Neutrophil (primary cell): ENCODE measurements at regions not wholly inside any gene's neighbourhood (a gene's known extent, or its start where the extent isn't known, plus 50 kb on each side); places are given as distances from the start of the nearest gene placed in this dataset.

Experiments used
- H3K27ac ChIP-seq: fragments of 200-600 bp; sonication (generic); 2 replicates; pipeline ENCODE4 v1.5.1; 2016; ENCODE audit warnings: mild to moderate bottlenecking, moderate library complexity
- H3K27me3 ChIP-seq: fragments of 200-600 bp; sonication (generic); 2 replicates; pipeline ENCODE4 v1.6.0; 2016; ENCODE audit warnings: mild to moderate bottlenecking
- H3K36me3 ChIP-seq: fragments of 200-600 bp; sonication (generic); 2 replicates; pipeline ENCODE4 v1.5.1; 2017
- H3K4me1 ChIP-seq, 2 experiments: fragments of 200-600 bp in 1 of 2; sonication (generic) in 1 of 2; 1 replicate in 1 of 2; 2 replicates in 1 of 2; pipeline versions ENCODE4 v1.5.1 to v1.6.1; 2013 to 2016; ENCODE audit warnings: low read depth in 1 of 2, low read length in 1 of 2, mild to moderate bottlenecking in 1 of 2, moderate library complexity in 1 of 2; ENCODE audit not compliant: control insufficient read depth in 1 of 2, insufficient read depth in 1 of 2
- H3K4me3 ChIP-seq, 2 experiments: fragments of 200-600 bp in 1 of 2; sonication (generic) in 1 of 2; 1 replicate in 1 of 2; 2 replicates in 1 of 2; pipeline ENCODE4 v1.5.1; 2013 to 2016; ENCODE audit warnings: low read depth in 1 of 2, low read length in 1 of 2, mild to moderate bottlenecking in 1 of 2, moderate library complexity in 1 of 2
- H3K9me3 ChIP-seq: fragments of 200-600 bp; sonication (generic); 2 replicates; pipeline ENCODE4 v1.5.1; 2016
- CTCF ChIP-seq: fragments of 200-600 bp; sonication (generic); IDR thresholded peaks from 2 replicates; pipeline ENCODE4 v1.5.1; 2016; ENCODE audit warnings: antibody characterized with exemption

GRCh38 chr22:23392420-23393121 lies 187.5 kb downstream of the IGLL1 start:
- Histone ChIP-seq H3K4me3 (no peak overlapping the region), H3K27me3 (no peaks in the 10 kb centered on the region), H3K9me3 (no peaks in the 10 kb centered on the region), H3K36me3 (no peaks in the 10 kb centered on the region), H3K4me1 (no peaks in the 10 kb centered on the region), H3K27ac (no peak overlapping the region)
- no peak for TF ChIP-seq CTCF

- Histone ChIP-seq H3K4me3 (no peak overlapping the region), H3K9me3 (no peaks in the 10 kb centered on the region), H3K36me3 (no peaks in the 10 kb centered on the region), H3K27me3 (no peaks in the 10 kb centered on the region), H3K4me1 (no peaks in the 10 kb centered on the region), H3K27ac (no peak overlapping the region)
- TF ChIP-seq CTCF = no peak
These were observed 189.1 kb downstream of the IGLL1 start for GRCh38 chr22:23391022-23391421.

- Histone ChIP-seq H3K36me3 (no peaks in the 10 kb centered on the region), H3K27me3 (peaks cover 3% of the 10 kb centered on the region), H3K9me3 (no peaks in the 10 kb centered on the region), H3K4me3 (no peak overlapping the region), H3K27ac (no peak overlapping the region), H3K4me1 (no peaks in the 10 kb centered on the region)
- TF ChIP-seq CTCF = no peak
These were observed 190.6 kb downstream of the IGLL1 start for GRCh38 chr22:23389271-23390071.

GRCh38 chr22:23388517-23388890 lies 191.6 kb downstream of the IGLL1 start:
- Histone ChIP-seq H3K36me3 (no peaks in the 10 kb centered on the region), H3K9me3 (no peaks in the 10 kb centered on the region), H3K4me1 (no peaks in the 10 kb centered on the region), H3K27ac (no peak overlapping the region), H3K27me3 (peaks cover 12% of the 10 kb centered on the region), H3K4me3 (no peak overlapping the region)
- TF ChIP-seq CTCF = no peak

GRCh38 chr22:23387827-23388516 lies 192.1 kb downstream of the IGLL1 start:
- no peaks in the 10 kb centered on the region for H3K9me3 ChIP-seq
- H3K4me1 ChIP-seq = no peaks in the 10 kb centered on the region
- peaks cover 14% of the 10 kb centered on the region for H3K27me3 ChIP-seq
- no peak overlapping the region for H3K27ac ChIP-seq
- no peaks in the 10 kb centered on the region for H3K36me3 ChIP-seq
- H3K4me3 ChIP-seq = no peak overlapping the region
- TF ChIP-seq CTCF = no peak
